ENCODE measurements at regions not wholly inside any gene's neighbourhood (a gene's known extent, or its start where the extent isn't known, plus 50 kb on each side); places are given as distances from the start of the nearest gene placed in this dataset.
A peak's percentile ranks its signal among the peaks of the same experiment; 100 is the strongest.
"Not testable (repeated sequence)": the region's sequence is repeated elsewhere in the genome, so short reads cannot be mapped to it uniquely, and the experiment has no call there.

DNA sequence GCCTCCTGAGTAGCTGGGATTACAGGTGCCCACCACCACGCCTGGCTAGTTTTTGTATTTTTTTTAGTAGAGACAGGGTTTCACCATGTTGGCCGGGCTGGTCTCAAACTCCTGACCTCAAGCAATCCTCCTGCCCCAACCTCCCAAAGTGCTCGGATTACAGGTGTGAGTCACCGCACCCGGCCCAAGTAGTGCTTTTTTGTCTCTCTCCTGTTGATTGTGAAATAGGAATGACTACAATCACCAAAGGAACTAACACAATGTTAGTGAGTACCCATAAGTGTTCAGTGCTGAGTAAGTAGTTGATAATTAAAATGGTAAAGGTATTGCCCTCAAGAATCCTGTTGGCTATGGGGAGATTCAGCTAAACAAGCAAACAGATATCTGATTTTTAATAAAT is 294.1 kb upstream of the LYZL1 start:
- H4K20me1 ChIP-seq (replicated peaks; ENCODE audit: control insufficient read depth, insufficient read depth, low read length); H3K79me2 ChIP-seq (ENCODE audit: control insufficient read depth, insufficient read depth, low read length); H3K36me3 ChIP-seq (ENCODE audit: control insufficient read depth, insufficient read depth, low read length); H3K9me1 ChIP-seq (ENCODE audit: control insufficient read depth, insufficient read depth, low read length); H3K4me3 ChIP-seq; H3K27me3 ChIP-seq (ENCODE audit: control insufficient read depth in 2 of 2, insufficient read depth in 2 of 2, low read length in 2 of 2); H3K27ac ChIP-seq (ENCODE audit: extremely low read depth, low read depth, low read length); BruUV-seq (replicated peaks); FAIRE-seq; CTCF ChIA-PET (ENCODE audit: low intra/inter-chr PET ratio); H2AFZ ChIP-seq (ENCODE audit: low read depth, low read length); H3K9ac ChIP-seq (ENCODE audit: insufficient read depth in 1 of 2, low read depth in 2 of 2, low read length in 2 of 2); H3K4me2 ChIP-seq (ENCODE audit: insufficient read depth, low read length); DNase-seq (ENCODE audit: extremely low read depth in 1 of 4, low spot score in 3 of 4); ATAC-seq; H3K4me1 ChIP-seq (replicated peaks in 1 of 2; ENCODE audit: control insufficient read depth in 2 of 2, insufficient read depth in 2 of 2, low read length in 2 of 2); H3K9me3 ChIP-seq (replicated peaks; ENCODE audit: control insufficient read depth, insufficient read depth, low read depth, low read length); in situ Hi-C loops (cut with MboI); TF ChIP-seq CEBPG (CRISPR knock-in tag; IDR thresholded peaks at IDR 0.05): not testable (repeated sequence)
- intact Hi-C loops (cut with micrococcal nuclease) = loop anchor here (10.0 kb wide), 1 partner anchor 310 kb away; no protein-coding TSS in a partner anchor
- TF ChIP-seq CEBPB (tag; IDR thresholded peaks at IDR 0.05) (peak; percentile 57), CEBPG (tag; conservative IDR thresholded peaks at IDR 0.05 in 1 of 2, IDR thresholded peaks at IDR 0.05 in 1 of 2) (0 out of 4 replicates have a peak, but pooled peaks of 1 of the 2 experiments have one; percentile 35)
- POLR2A ChIA-PET = interaction anchor here (0.8 kb wide), 1 partner anchor 177 kb away, joined by 3 read pairs; no protein-coding TSS in a partner anchor
- 19% methylated on average over 5 of the region's 5 CpGs for WGBS (ENCODE audit: insufficient coverage, low coverage, missing lambda C conversion rate)

GRCh38 chr10:28995497-28995896 is 293.4 kb upstream of the LYZL1 start:
- 23% methylated on average over 4 of the region's 4 CpGs for WGBS (ENCODE audit: insufficient coverage, low coverage, missing lambda C conversion rate)
- ChIA-PET CTCF (ENCODE audit: low intra/inter-chr PET ratio) (no interaction called here), POLR2A (interaction anchor here (0.8 kb wide), 1 partner anchor 319 kb away, joined by 4 read pairs; no protein-coding TSS in a partner anchor)
- no peak overlapping the region for H3K9ac ChIP-seq (ENCODE audit: insufficient read depth in 1 of 2, low read depth in 2 of 2, low read length in 2 of 2)
- no peak overlapping the region for H3K4me3 ChIP-seq
- no peaks in the 10 kb centered on the region for H4K20me1 ChIP-seq (replicated peaks; ENCODE audit: control insufficient read depth, insufficient read depth, low read length)
- no peaks in the 10 kb centered on the region for H3K36me3 ChIP-seq (ENCODE audit: control insufficient read depth, insufficient read depth, low read length)
- H3K27me3 ChIP-seq (ENCODE audit: control insufficient read depth in 2 of 2, insufficient read depth in 2 of 2, low read length in 2 of 2) = peaks cover 8 to 9% of the 10 kb centered on the region in 2 experiments; a peak in 3 of 5 replicates
- no peak overlapping the region for H3K4me2 ChIP-seq (ENCODE audit: insufficient read depth, low read length)
- FAIRE-seq (no peak), DNase-seq (ENCODE audit: extremely low read depth in 1 of 4, low spot score in 3 of 4) (no peak), ATAC-seq (no peak)
- in situ Hi-C loops (cut with MboI) (no loop called here), intact Hi-C loops (cut with micrococcal nuclease) (loop anchor here (10.0 kb wide), 1 partner anchor 309 kb away; no protein-coding TSS in a partner anchor)
- no peak overlapping the region for H3K27ac ChIP-seq (ENCODE audit: extremely low read depth, low read depth, low read length)
- no peaks in the 10 kb centered on the region for H3K9me1 ChIP-seq (ENCODE audit: control insufficient read depth, insufficient read depth, low read length)
- H3K79me2 ChIP-seq (ENCODE audit: control insufficient read depth, insufficient read depth, low read length) = no peaks in the 10 kb centered on the region
- H3K4me1 ChIP-seq (replicated peaks in 1 of 2; ENCODE audit: control insufficient read depth in 2 of 2, insufficient read depth in 2 of 2, low read length in 2 of 2) = no peaks in the 10 kb centered on the region; a peak in 2 of 5 replicates
- H2AFZ ChIP-seq (ENCODE audit: low read depth, low read length) = no peak overlapping the region
- H3K9me3 ChIP-seq (replicated peaks; ENCODE audit: control insufficient read depth, insufficient read depth, low read depth, low read length) = no peaks in the 10 kb centered on the region; the same call in 1 of the 2 replicates
- BruUV-seq (replicated peaks) = no TSS peak
- TF ChIP-seq CBX1 (IDR thresholded peaks at IDR 0.05; ENCODE audit: low read depth) (no peak), MEIS2 (IDR thresholded peaks at IDR 0.05; ENCODE audit: partially characterized antibody) (peak; percentile 62), SNIP1 (IDR thresholded peaks at IDR 0.05; ENCODE audit: low read depth) (no peak), RBM15 (IDR thresholded peaks at IDR 0.05; ENCODE audit: insufficient read depth, low read length) (no peak), PBX2 (CRISPR knock-in tag; IDR thresholded peaks at IDR 0.05; ENCODE audit: low read depth) (no peak), PBX2 (tag; conservative IDR thresholded peaks at IDR 0.05; ENCODE audit: low read depth) (peak; percentile 44)
- TF ChIP-seq, protein P1, sequence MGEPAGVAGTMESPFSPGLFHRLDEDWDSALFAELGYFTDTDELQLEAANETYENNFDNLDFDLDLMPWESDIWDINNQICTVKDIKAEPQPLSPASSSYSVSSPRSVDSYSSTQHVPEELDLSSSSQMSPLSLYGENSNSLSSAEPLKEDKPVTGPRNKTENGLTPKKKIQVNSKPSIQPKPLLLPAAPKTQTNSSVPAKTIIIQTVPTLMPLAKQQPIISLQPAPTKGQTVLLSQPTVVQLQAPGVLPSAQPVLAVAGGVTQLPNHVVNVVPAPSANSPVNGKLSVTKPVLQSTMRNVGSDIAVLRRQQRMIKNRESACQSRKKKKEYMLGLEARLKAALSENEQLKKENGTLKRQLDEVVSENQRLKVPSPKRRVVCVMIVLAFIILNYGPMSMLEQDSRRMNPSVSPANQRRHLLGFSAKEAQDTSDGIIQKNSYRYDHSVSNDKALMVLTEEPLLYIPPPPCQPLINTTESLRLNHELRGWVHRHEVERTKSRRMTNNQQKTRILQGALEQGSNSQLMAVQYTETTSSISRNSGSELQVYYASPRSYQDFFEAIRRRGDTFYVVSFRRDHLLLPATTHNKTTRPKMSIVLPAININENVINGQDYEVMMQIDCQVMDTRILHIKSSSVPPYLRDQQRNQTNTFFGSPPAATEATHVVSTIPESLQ (CRISPR knock-in tag; IDR thresholded peaks at IDR 0.05) = no peak
